SK-N-SH (cell line): ENCODE measurements at regions not wholly inside any gene's neighbourhood (a gene's known extent, or its start where the extent isn't known, plus 50 kb on each side); places are given as distances from the start of the nearest gene placed in this dataset.

ENCODE experiments used
- CTCF ChIA-PET: fragments of 300-600, 350-600 bp; formaldehyde crosslinking; extraction: SDS; loops from one replicate; lab custom pipeline; 2021; lab: Yijun Ruan, JAX
- POLR2A ChIA-PET: fragments of 350-600 bp; sonication (Branson Sonifier 250); formaldehyde crosslinking; extraction: SDS; loops from one replicate; lab custom pipeline; 2020; ENCODE audit warnings: antibody characterized with exemption, inconsistent platforms; lab: Yijun Ruan, JAX
- DNase-seq: peaks from one replicate; pipeline ENCODE4 v3.0.0; 2012
- H2AFZ ChIP-seq: fragments of 200-600 bp; sonication (generic); 2 replicates; pipeline ENCODE4 v1.8.1; 2016; ENCODE audit warnings: antibody characterized with exemption, mild to moderate bottlenecking, low read depth
- H3F3A ChIP-seq: fragments of 200-600 bp; sonication (generic); replicated peaks from 2 replicates; pipeline ENCODE3; 2016; ENCODE audit warnings: antibody characterized with exemption, mild to moderate bottlenecking; ENCODE audit not compliant: insufficient read depth
- H3K27ac ChIP-seq, 2 experiments: fragments of 200-500 bp in 1 of 2; fragments of 200-600 bp in 1 of 2; sonication (Bioruptor generic) in 1 of 2; sonication (generic), shearing (Covaris generic) in 1 of 2; 2 replicates each; pipeline versions ENCODE4 v1.5.1 to v1.6.1; 2014 to 2016; ENCODE audit warnings: low read depth in 2 of 2, inconsistent platforms in 1 of 2, low read length in 1 of 2, mild to moderate bottlenecking in 1 of 2, mixed read lengths in 1 of 2
- H3K27me3 ChIP-seq: fragments of 200-600 bp; sonication (generic), shearing (Covaris generic); 2 replicates; pipeline ENCODE4 v1.6.1; 2016; ENCODE audit warnings: mixed run types; ENCODE audit not compliant: insufficient read depth
- H3K36me3 ChIP-seq, 2 experiments: fragments of 200-500 bp in 1 of 2; fragments of 200-600 bp in 1 of 2; sonication (Bioruptor generic) in 1 of 2; sonication (generic) in 1 of 2; replicated peaks in 1 of 2; 2 replicates each; pipeline versions ENCODE3 to v1.5.1; 2014 to 2016; ENCODE audit warnings: low read length in 1 of 2, mild to moderate bottlenecking in 1 of 2; ENCODE audit not compliant: insufficient read depth in 2 of 2, control insufficient read depth in 1 of 2
- H3K4me1 ChIP-seq, 2 experiments: fragments of 200-500 bp in 1 of 2; fragments of 200-600 bp in 1 of 2; sonication (Bioruptor generic) in 1 of 2; sonication (generic), shearing (Covaris generic) in 1 of 2; 2 replicates each; pipeline versions ENCODE4 v1.5.1 to v1.6.1; 2014 to 2016; ENCODE audit warnings: low read depth in 1 of 2, low read length in 1 of 2, mixed run types in 1 of 2; ENCODE audit not compliant: insufficient read depth in 2 of 2, control insufficient read depth in 1 of 2
- H3K4me2 ChIP-seq: fragments of 200-600 bp; sonication (generic), shearing (Covaris generic); 2 replicates; pipeline ENCODE4 v1.6.1; 2017; ENCODE audit warnings: mixed run types
- H3K4me3 ChIP-seq, 2 experiments: fragments of 200-500 bp in 1 of 2; fragments of 200-600 bp in 1 of 2; sonication (Bioruptor generic) in 1 of 2; sonication (generic), shearing (Covaris generic) in 1 of 2; 2 replicates each; pipeline versions ENCODE4 v1.5.1 to v1.8.1; 2014 to 2016; ENCODE audit warnings: low read depth in 2 of 2, inconsistent platforms in 1 of 2, low read length in 1 of 2, mild to moderate bottlenecking in 1 of 2, mixed read lengths in 1 of 2, moderate library complexity in 1 of 2
- H3K79me2 ChIP-seq: fragments of 200-600 bp; sonication (generic); 2 replicates; pipeline ENCODE4 v1.8.1; 2017; ENCODE audit warnings: mild to moderate bottlenecking; ENCODE audit not compliant: insufficient read depth
- H3K9ac ChIP-seq: fragments of 200-600 bp; sonication (generic); 2 replicates; pipeline ENCODE4 v1.6.1; 2017; ENCODE audit warnings: mixed run types
- H3K9me2 ChIP-seq: fragments of 200-600 bp; sonication (generic); 2 replicates; pipeline ENCODE4 v1.6.1; 2017; ENCODE audit warnings: mixed run types
- H3K9me3 ChIP-seq: fragments of 200-600 bp; sonication (generic); 2 replicates; pipeline ENCODE4 v1.6.1; 2017; ENCODE audit warnings: mixed run types, mild to moderate bottlenecking, moderate library complexity
- H4K20me1 ChIP-seq: fragments of 200-600 bp; sonication (generic); 2 replicates; pipeline ENCODE4 v1.6.1; 2017; ENCODE audit warnings: mild to moderate bottlenecking, mixed run types; ENCODE audit not compliant: insufficient read depth
- CTCF ChIP-seq: fragments of 200-600 bp; sonication (generic); IDR thresholded peaks from 2 replicates; pipeline ENCODE4 v1.6.1; 2017; ENCODE audit warnings: antibody characterized with exemption, mild to moderate bottlenecking, moderate library complexity
- ELF1 ChIP-seq: IDR thresholded peaks from 2 replicates; pipeline ENCODE4 v1.4.0; 2012
- FOSL2 ChIP-seq: IDR thresholded peaks from 2 replicates; pipeline ENCODE4 v1.4.0; 2012; ENCODE audit warnings: low read depth, mild to moderate bottlenecking, moderate library complexity, borderline replicate concordance
- GABPA ChIP-seq: IDR thresholded peaks from 2 replicates; pipeline ENCODE4 v1.4.0; 2012; ENCODE audit warnings: low read depth, mild to moderate bottlenecking
- JUND ChIP-seq: IDR thresholded peaks from 2 replicates; pipeline ENCODE4 v1.4.0; 2012
- MEF2A ChIP-seq: IDR thresholded peaks from 2 replicates; pipeline ENCODE4 v1.4.0; 2012; ENCODE audit warnings: low read depth, borderline replicate concordance
- POLR2AphosphoS5 ChIP-seq: IDR thresholded peaks from 2 replicates; pipeline ENCODE4 v1.6.1; 2012; ENCODE audit warnings: low read depth, low read length
- RAD21 ChIP-seq: IDR thresholded peaks from 2 replicates; pipeline ENCODE4 v1.6.1; 2012; ENCODE audit warnings: mild to moderate bottlenecking, low read length
- RXRA ChIP-seq: IDR thresholded peaks from 2 replicates; pipeline ENCODE4 v1.4.0; 2012; ENCODE audit warnings: low read depth, mild to moderate bottlenecking, borderline replicate concordance
- SIN3A ChIP-seq: IDR thresholded peaks from 2 replicates; pipeline ENCODE4 v1.6.1; 2012; ENCODE audit warnings: low read depth, mild to moderate bottlenecking, low read length, moderate library complexity, borderline replicate concordance
- SMC3 ChIP-seq: IDR thresholded peaks from 2 replicates; pipeline ENCODE4 v1.6.1; 2012; ENCODE audit warnings: low read depth, low read length, improper control_type of control experiment
- TCF12 ChIP-seq: IDR thresholded peaks from 2 replicates; pipeline ENCODE4 v1.4.0; 2012
- USF2 ChIP-seq: fragments of 150-350 bp; IDR thresholded peaks from 2 replicates; pipeline ENCODE4 v1.6.1; 2017; ENCODE audit warnings: antibody characterized with exemption, low read length, low read depth, borderline replicate concordance
- YY1 ChIP-seq: IDR thresholded peaks from 2 replicates; pipeline ENCODE4 v1.4.0; 2012; ENCODE audit warnings: low read depth, mild to moderate bottlenecking
- ZBTB33 ChIP-seq: IDR thresholded peaks from 2 replicates; pipeline ENCODE4 v1.4.0; 2012; ENCODE audit warnings: low read depth, borderline replicate concordance
- WGBS: methylation state at CpG from one replicate; pipeline ENCODE4 v1.1.6; 2017; ENCODE audit warnings: low lambda C conversion rate; 5-methylcytosine and 5-hydroxymethylcytosine counted together
- TF ChIP-seq, protein P1 (sequence below): fragments of 150-350 bp; IDR thresholded peaks from 2 replicates; pipeline ENCODE4 v1.6.1; 2016; ENCODE audit warnings: mild to moderate bottlenecking, low read depth, low read length
- TF ChIP-seq, protein P2 (sequence below): IDR thresholded peaks from 2 replicates; pipeline ENCODE4; 2012

GRCh38 chr14:83863042-83863774 is 1666.7 kb upstream of the FLRT2 start:
- 13% methylated on average over 3 of the region's 3 CpGs for WGBS
- H3K4me3 ChIP-seq: no peak overlapping the region
- H3K27me3 ChIP-seq: no peaks in the 10 kb centered on the region
- no peaks in the 10 kb centered on the region for H3K9me2 ChIP-seq
- H3K36me3 ChIP-seq: no peaks in the 10 kb centered on the region
- ChIA-PET CTCF (no interaction called here), POLR2A (no interaction called here)
- no peaks in the 10 kb centered on the region; a peak in 1 of 4 replicates for H3K4me1 ChIP-seq
- no peaks in the 10 kb centered on the region for H3K79me2 ChIP-seq
- no peak overlapping the region for H3K27ac ChIP-seq
- no peak overlapping the region for H2AFZ ChIP-seq
- H3K9ac ChIP-seq: no peak overlapping the region
- no peak overlapping the region for H3K4me2 ChIP-seq
- no peak for DNase-seq
- TF ChIP-seq TCF12: no peak
- no peak for TF ChIP-seq GABPA
- TF ChIP-seq, protein P1, sequence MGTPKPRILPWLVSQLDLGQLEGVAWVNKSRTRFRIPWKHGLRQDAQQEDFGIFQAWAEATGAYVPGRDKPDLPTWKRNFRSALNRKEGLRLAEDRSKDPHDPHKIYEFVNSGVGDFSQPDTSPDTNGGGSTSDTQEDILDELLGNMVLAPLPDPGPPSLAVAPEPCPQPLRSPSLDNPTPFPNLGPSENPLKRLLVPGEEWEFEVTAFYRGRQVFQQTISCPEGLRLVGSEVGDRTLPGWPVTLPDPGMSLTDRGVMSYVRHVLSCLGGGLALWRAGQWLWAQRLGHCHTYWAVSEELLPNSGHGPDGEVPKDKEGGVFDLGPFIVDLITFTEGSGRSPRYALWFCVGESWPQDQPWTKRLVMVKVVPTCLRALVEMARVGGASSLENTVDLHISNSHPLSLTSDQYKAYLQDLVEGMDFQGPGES: no peak
- no peak for TF ChIP-seq RXRA
- no peak for TF ChIP-seq RAD21
- no peak for TF ChIP-seq POLR2AphosphoS5
- no peak for TF ChIP-seq FOSL2
- TF ChIP-seq JUND: no peak
- TF ChIP-seq ZBTB33: no peak
- TF ChIP-seq MEF2A: no peak
- TF ChIP-seq ELF1: no peak
- TF ChIP-seq CTCF: no peak
- no peak for TF ChIP-seq YY1
- TF ChIP-seq USF2: no peak
- TF ChIP-seq SMC3: no peak
- TF ChIP-seq, protein P2, sequence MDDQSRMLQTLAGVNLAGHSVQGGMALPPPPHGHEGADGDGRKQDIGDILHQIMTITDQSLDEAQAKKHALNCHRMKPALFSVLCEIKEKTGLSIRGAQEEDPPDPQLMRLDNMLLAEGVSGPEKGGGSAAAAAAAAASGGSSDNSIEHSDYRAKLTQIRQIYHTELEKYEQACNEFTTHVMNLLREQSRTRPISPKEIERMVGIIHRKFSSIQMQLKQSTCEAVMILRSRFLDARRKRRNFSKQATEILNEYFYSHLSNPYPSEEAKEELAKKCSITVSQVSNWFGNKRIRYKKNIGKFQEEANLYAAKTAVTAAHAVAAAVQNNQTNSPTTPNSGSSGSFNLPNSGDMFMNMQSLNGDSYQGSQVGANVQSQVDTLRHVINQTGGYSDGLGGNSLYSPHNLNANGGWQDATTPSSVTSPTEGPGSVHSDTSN: no peak
- TF ChIP-seq SIN3A: no peak
- TF ChIP-seq, all 33 proteins: peak for 0
- Histone ChIP-seq H3K9me3 (no peaks in the 10 kb centered on the region), H3F3A (no peaks in the 10 kb centered on the region), H4K20me1 (no peaks in the 10 kb centered on the region)
